Muscle layer of duodenum (tissue), 2 donors: ENCODE measurements at regions not wholly inside any gene's neighbourhood (a gene's known extent, or its start where the extent isn't known, plus 50 kb on each side); places are given as distances from the start of the nearest gene placed in this dataset.

Source experiments
- H3K27ac ChIP-seq: one replicate; pipeline ENCODE4 v1.7.0; 2013; ENCODE audit warnings: mild to moderate bottlenecking, low read length
- H3K27me3 ChIP-seq: one replicate; pipeline ENCODE4 v1.7.0; 2013; ENCODE audit warnings: low read depth, mild to moderate bottlenecking, control low read depth, low read length
- H3K36me3 ChIP-seq, 2 donors: one replicate each; pipeline ENCODE4 v1.7.0; 2013; ENCODE audit warnings: low read length in 2 of 2, control low read depth in 1 of 2, mild to moderate bottlenecking in 1 of 2; ENCODE audit not compliant: insufficient read depth in 2 of 2, control insufficient read depth in 1 of 2
- H3K4me1 ChIP-seq, 2 donors: one replicate each; pipeline ENCODE4 v1.7.0; 2013; ENCODE audit warnings: low read length in 2 of 2, mild to moderate bottlenecking in 2 of 2, control low read depth in 1 of 2, moderate library complexity in 1 of 2; ENCODE audit not compliant: insufficient read depth in 2 of 2, control insufficient read depth in 1 of 2
- H3K4me3 ChIP-seq, 2 donors: one replicate each; pipeline ENCODE4 v1.7.0; 2013; ENCODE audit warnings: low read length in 2 of 2, low read depth in 1 of 2, mild to moderate bottlenecking in 1 of 2
- H3K9me3 ChIP-seq, 2 donors: one replicate each; pipeline ENCODE4 v1.7.0; 2013; ENCODE audit warnings: low read length in 2 of 2, control low read depth in 1 of 2, mild to moderate bottlenecking in 1 of 2; ENCODE audit not compliant: control insufficient read depth in 1 of 2
- donor health status: healthy.

- Histone ChIP-seq H3K9me3 (no peaks in the 10 kb centered on the region), H3K36me3 (no peaks in the 10 kb centered on the region), H3K4me1 (no peaks in the 10 kb centered on the region), H3K27me3 (no peaks in the 10 kb centered on the region), H3K4me3 (no peak overlapping the region), H3K27ac (no peak overlapping the region)
Observed at GRCh38 chr5:117955831-117956230, 1032.5 kb downstream of the DTWD2 start.

DNA sequence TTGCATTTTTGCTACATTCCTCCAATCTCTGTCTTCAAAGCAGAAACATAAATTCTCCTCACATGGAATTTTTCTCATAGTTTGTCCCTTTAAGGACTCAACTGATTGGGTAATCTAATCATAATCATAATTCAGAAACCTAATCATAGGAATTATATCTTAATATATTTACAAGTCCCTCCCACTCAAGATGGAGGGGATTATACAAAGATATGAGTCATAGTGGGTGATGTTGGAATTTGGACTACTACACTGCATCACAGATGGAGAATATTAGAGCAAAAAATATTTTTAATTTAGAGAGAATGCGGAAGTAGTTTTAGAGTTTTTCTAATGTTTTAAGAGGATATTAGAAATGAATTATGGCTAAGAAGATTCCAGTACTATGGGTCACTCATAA lies 1034.0 kb downstream of the DTWD2 start:
- Histone ChIP-seq H3K27me3 (no peaks in the 10 kb centered on the region), H3K27ac (no peak overlapping the region), H3K4me3 (no peak overlapping the region), H3K4me1 (no peaks in the 10 kb centered on the region), H3K9me3 (no peaks in the 10 kb centered on the region), H3K36me3 (no peaks in the 10 kb centered on the region)

- H3K4me1 ChIP-seq: no peaks in the 10 kb centered on the region
- no peak overlapping the region for H3K27ac ChIP-seq
- no peaks in the 10 kb centered on the region for H3K9me3 ChIP-seq
- no peak overlapping the region for H3K4me3 ChIP-seq
- no peaks in the 10 kb centered on the region for H3K27me3 ChIP-seq
- H3K36me3 ChIP-seq: no peaks in the 10 kb centered on the region
Observed at GRCh38 chr5:117953272-117953671, 1035.1 kb downstream of the DTWD2 start.

- H3K4me3 ChIP-seq: no peak overlapping the region
- no peaks in the 10 kb centered on the region for H3K9me3 ChIP-seq
- H3K27ac ChIP-seq: no peak overlapping the region
- H3K27me3 ChIP-seq: no peaks in the 10 kb centered on the region
- no peaks in the 10 kb centered on the region for H3K4me1 ChIP-seq
- no peaks in the 10 kb centered on the region for H3K36me3 ChIP-seq
Observed at GRCh38 chr5:117947836-117948235, 1040.5 kb downstream of the DTWD2 start.

- H3K9me3 ChIP-seq: no peaks in the 10 kb centered on the region
- H3K4me1 ChIP-seq: no peaks in the 10 kb centered on the region
- no peaks in the 10 kb centered on the region for H3K36me3 ChIP-seq
- no peaks in the 10 kb centered on the region for H3K27me3 ChIP-seq
- H3K4me3 ChIP-seq: no peak overlapping the region
- H3K27ac ChIP-seq: no peak overlapping the region
Observed at GRCh38 chr5:117947121-117947520, 1041.2 kb downstream of the DTWD2 start.

DNA sequence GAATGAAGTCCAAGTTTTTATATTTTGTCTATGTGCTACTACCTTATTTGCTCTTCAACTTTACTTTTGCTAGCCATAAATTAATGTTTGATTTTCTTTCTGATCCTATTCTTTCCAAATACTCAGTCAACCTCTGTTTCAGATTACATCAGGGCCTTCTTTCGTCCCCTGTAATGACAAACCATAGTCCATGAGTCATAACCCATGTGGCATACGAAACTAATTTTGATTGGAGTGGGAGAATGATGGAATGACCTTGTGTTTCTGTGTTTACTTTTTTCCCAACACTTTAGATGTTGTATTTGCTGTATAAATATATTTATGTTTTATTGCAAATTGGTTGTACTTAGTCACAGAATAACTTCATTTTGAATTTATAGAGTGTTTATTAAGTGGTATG lies 1043.1 kb downstream of the DTWD2 start:
- peaks cover 0 to 2% of the 10 kb centered on the region in 2 donors for H3K9me3 ChIP-seq
- no peak overlapping the region for H3K4me3 ChIP-seq

GRCh38 chr5:117943541-117943940 lies 1044.8 kb downstream of the DTWD2 start:
- Histone ChIP-seq H3K4me3 (no peak overlapping the region), H3K9me3 (peaks cover 0 to 2% of the 10 kb centered on the region in 2 donors), H3K27ac (no peak overlapping the region), H3K4me1 (no peaks in the 10 kb centered on the region), H3K36me3 (no peaks in the 10 kb centered on the region), H3K27me3 (no peaks in the 10 kb centered on the region)

More for the DNA sequence above, 1043.1 kb downstream of the DTWD2 start:
- Histone ChIP-seq H3K27ac (no peak overlapping the region), H3K4me1 (no peaks in the 10 kb centered on the region), H3K36me3 (no peaks in the 10 kb centered on the region), H3K27me3 (no peaks in the 10 kb centered on the region)

DNA sequence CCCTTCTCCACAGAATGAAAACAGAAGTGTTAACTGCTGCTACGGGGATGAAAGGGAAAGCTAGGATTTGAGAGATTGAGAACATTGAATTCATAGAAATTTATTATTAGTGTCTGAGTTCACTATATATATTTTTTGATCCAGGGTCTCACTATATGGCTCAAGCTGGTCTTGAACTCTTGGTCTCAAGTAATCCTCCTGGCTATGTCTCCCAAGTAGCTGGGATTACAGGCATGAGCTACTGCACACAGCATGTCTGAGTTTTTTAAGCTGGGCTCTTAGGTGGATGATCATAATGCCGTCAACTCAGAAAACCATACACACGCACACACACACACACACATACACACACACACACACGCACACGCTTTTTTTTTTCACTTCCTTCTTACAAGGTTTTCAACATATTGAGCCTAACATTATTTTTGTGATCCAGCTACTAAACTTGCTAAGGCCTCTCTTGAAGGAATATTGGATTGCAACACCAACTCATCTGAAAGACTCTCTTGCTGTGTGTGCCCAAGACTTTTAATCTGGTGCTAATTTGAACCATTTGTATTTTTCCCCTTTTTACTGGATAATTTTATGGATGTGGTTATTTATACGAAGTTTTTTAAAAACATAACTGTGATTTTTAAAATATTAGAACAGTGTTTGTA lies 1045.4 kb downstream of the DTWD2 start:
- Histone ChIP-seq H3K36me3 (no peaks in the 10 kb centered on the region), H3K4me1 (no peaks in the 10 kb centered on the region), H3K27ac (no peak overlapping the region), H3K27me3 (no peaks in the 10 kb centered on the region), H3K4me3 (no peak overlapping the region), H3K9me3 (peaks cover 0 to 2% of the 10 kb centered on the region in 2 donors)

GRCh38 chr5:117893211-117893610 lies 1095.1 kb downstream of the DTWD2 start:
- no peaks in the 10 kb centered on the region for H3K9me3 ChIP-seq
- H3K4me3 ChIP-seq: no peak overlapping the region
- peaks cover 0 to under 1% of the 10 kb centered on the region in 2 donors for H3K4me1 ChIP-seq
- H3K36me3 ChIP-seq: no peaks in the 10 kb centered on the region
- H3K27ac ChIP-seq: no peak overlapping the region
- no peaks in the 10 kb centered on the region for H3K27me3 ChIP-seq

DNA sequence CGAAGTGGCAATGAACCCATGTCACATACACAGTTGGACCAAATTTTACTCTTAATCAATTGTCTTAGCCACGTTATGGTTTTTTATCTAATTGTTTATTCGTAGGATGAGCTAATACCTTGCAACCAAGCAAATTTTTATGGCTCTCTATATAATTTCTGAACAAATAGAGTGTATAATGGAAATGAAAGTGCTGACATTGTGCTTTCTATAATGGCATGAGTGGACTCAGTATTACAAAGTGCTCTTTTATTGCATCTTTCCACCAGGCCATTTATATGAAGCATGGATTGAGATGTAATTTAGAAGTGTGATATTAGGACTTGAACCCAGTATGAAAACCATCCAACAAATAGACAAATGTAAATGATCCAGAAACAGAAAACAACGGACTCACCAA lies 1096.0 kb downstream of the DTWD2 start:
- Histone ChIP-seq H3K27ac (no peak overlapping the region), H3K36me3 (no peaks in the 10 kb centered on the region), H3K4me3 (no peak overlapping the region), H3K4me1 (peaks cover 0 to 5% of the 10 kb centered on the region in 2 donors), H3K27me3 (no peaks in the 10 kb centered on the region), H3K9me3 (no peaks in the 10 kb centered on the region)

DNA sequence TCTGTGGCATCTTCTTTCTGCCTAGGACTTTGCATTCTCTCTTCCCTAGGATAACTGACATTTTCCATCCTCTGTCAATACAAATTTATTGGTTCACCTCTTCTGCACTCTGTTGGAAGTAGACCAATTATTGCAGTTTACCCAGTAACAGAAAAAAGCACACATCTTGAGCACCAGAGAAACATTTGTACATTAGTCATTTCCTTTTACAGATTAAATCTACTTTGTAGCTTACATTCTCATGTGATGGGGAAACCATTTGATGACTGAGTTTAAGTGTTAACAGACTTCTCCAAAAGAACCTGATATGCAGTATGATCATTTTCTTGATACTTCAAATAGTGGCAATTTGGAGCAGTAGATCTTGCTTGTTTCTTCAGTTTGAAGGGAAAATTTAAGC lies 1098.8 kb downstream of the DTWD2 start:
- no peaks in the 10 kb centered on the region for H3K27me3 ChIP-seq
- H3K9me3 ChIP-seq: no peaks in the 10 kb centered on the region
- no peak overlapping the region for H3K4me3 ChIP-seq
- H3K27ac ChIP-seq: no peak overlapping the region
- no peaks in the 10 kb centered on the region for H3K36me3 ChIP-seq
- peaks cover 0 to 5% of the 10 kb centered on the region in 2 donors for H3K4me1 ChIP-seq

GRCh38 chr5:117888688-117889087 lies 1099.7 kb downstream of the DTWD2 start:
- Histone ChIP-seq H3K27me3 (no peaks in the 10 kb centered on the region), H3K9me3 (no peaks in the 10 kb centered on the region), H3K4me3 (peak overlapping the region; percentile 53 to 59), H3K4me1 (peaks cover 0 to 5% of the 10 kb centered on the region in 2 donors), H3K27ac (no peak overlapping the region), H3K36me3 (no peaks in the 10 kb centered on the region)
